Chondrocyte (in vitro differentiated cells): ENCODE measurements at regions not wholly inside any gene's neighbourhood (a gene's known extent, or its start where the extent isn't known, plus 50 kb on each side); places are given as distances from the start of the nearest gene placed in this dataset. TPM values are rescaled to one million over a fixed set of nuclear protein-coding genes. Genes with fewer than 3 reads are reported as not detected.

Experiments used
- DNase-seq: peaks from one replicate; pipeline ENCODE4 v3.0.0; 2021; ENCODE audit warnings: mixed read lengths, low spot score
- H3K27ac Mint-ChIP-seq: one replicate; pipeline ENCODE4 v1.8.0; 2021; ENCODE audit warnings: mild to moderate bottlenecking, moderate library complexity, mixed read lengths; ENCODE audit not compliant: unreplicated experiment
- H3K27me3 Mint-ChIP-seq: 2 replicates; pipeline ENCODE4 v1.8.0; 2021; ENCODE audit warnings: low read depth, mixed read lengths
- H3K36me3 Mint-ChIP-seq: 2 replicates; pipeline ENCODE4 v1.8.0; 2021; ENCODE audit warnings: low read depth, mixed read lengths
- H3K4me1 Mint-ChIP-seq: 2 replicates; pipeline ENCODE4 v1.8.0; 2021; ENCODE audit warnings: low read depth, mild to moderate bottlenecking, mixed read lengths
- H3K4me3 Mint-ChIP-seq: one replicate; pipeline ENCODE4 v1.8.0; 2021; ENCODE audit warnings: mild to moderate bottlenecking, moderate library complexity, mixed read lengths; ENCODE audit not compliant: unreplicated experiment
- H3K9me3 Mint-ChIP-seq: 2 replicates; pipeline ENCODE4 v1.8.0; 2021; ENCODE audit warnings: low read depth, mixed read lengths
- microRNA-seq: library from miRNA; unstranded; fragments of <30 nt; microRNA quantifications from one replicate; pipeline ENCODE4 v1.2.0, GENCODE V29; 2020; ENCODE audit warnings: borderline number of aligned reads
- TF ChIP-seq, protein P1 (sequence below): fragments of 200-600 bp; sonication (generic); IDR thresholded peaks from 2 replicates; pipeline ENCODE4 v1.5.0; 2021; ENCODE audit warnings: antibody characterized with exemption, mild to moderate bottlenecking, moderate library complexity

GRCh38 chr4:29467044-29467717 is 1253.0 kb upstream of the PCDH7 start:
- peaks cover 3% of the 10 kb centered on the region for H3K9me3 Mint-ChIP-seq
- no peak for DNase-seq
- H3K4me3 Mint-ChIP-seq, result no peak overlapping the region
- TF ChIP-seq, protein P1, sequence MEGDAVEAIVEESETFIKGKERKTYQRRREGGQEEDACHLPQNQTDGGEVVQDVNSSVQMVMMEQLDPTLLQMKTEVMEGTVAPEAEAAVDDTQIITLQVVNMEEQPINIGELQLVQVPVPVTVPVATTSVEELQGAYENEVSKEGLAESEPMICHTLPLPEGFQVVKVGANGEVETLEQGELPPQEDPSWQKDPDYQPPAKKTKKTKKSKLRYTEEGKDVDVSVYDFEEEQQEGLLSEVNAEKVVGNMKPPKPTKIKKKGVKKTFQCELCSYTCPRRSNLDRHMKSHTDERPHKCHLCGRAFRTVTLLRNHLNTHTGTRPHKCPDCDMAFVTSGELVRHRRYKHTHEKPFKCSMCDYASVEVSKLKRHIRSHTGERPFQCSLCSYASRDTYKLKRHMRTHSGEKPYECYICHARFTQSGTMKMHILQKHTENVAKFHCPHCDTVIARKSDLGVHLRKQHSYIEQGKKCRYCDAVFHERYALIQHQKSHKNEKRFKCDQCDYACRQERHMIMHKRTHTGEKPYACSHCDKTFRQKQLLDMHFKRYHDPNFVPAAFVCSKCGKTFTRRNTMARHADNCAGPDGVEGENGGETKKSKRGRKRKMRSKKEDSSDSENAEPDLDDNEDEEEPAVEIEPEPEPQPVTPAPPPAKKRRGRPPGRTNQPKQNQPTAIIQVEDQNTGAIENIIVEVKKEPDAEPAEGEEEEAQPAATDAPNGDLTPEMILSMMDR, result no peak
- no peaks in the 10 kb centered on the region for H3K36me3 Mint-ChIP-seq
- H3K4me1 Mint-ChIP-seq, result no peaks in the 10 kb centered on the region
- H3K27me3 Mint-ChIP-seq, result no peaks in the 10 kb centered on the region
- no peak overlapping the region for H3K27ac Mint-ChIP-seq

Small RNA genes in the stretch of these regions (microRNA-seq; reads per million reads assigned to microRNA genes)
- not detected for gene MIR4275
